Muscle layer of colon (tissue), 2 donors: ENCODE measurements at regions not wholly inside any gene's neighbourhood (a gene's known extent, or its start where the extent isn't known, plus 50 kb on each side); places are given as distances from the start of the nearest gene placed in this dataset.

Experiments
- H3K27ac ChIP-seq: one replicate; pipeline ENCODE4 v1.7.0; 2013; ENCODE audit warnings: low read depth, mild to moderate bottlenecking, low read length, moderate library complexity
- H3K27me3 ChIP-seq, 2 donors: one replicate each; pipeline ENCODE4 v1.7.0; 2013; ENCODE audit warnings: low read length in 2 of 2, mild to moderate bottlenecking in 2 of 2; ENCODE audit not compliant: insufficient read depth in 2 of 2, control insufficient read depth in 1 of 2
- H3K36me3 ChIP-seq: one replicate; pipeline ENCODE4 v1.7.0; 2013; ENCODE audit warnings: mild to moderate bottlenecking, low read length; ENCODE audit not compliant: insufficient read depth
- H3K4me1 ChIP-seq: one replicate; pipeline ENCODE4 v1.7.0; 2013; ENCODE audit warnings: mild to moderate bottlenecking, low read length; ENCODE audit not compliant: insufficient read depth
- H3K4me3 ChIP-seq, 2 donors: one replicate each; pipeline ENCODE4 v1.7.0; 2013; ENCODE audit warnings: low read length in 2 of 2, low read depth in 1 of 2, mild to moderate bottlenecking in 1 of 2, moderate library complexity in 1 of 2
- H3K9ac ChIP-seq: one replicate; pipeline ENCODE4 v1.7.0; 2013; ENCODE audit warnings: low read length
- H3K9me3 ChIP-seq: one replicate; pipeline ENCODE4 v1.7.0; 2013; ENCODE audit warnings: mild to moderate bottlenecking, low read length
- donor health status: abdominal sarcoma.
- donor health status: Adenocarcinoma of cecum.

DNA sequence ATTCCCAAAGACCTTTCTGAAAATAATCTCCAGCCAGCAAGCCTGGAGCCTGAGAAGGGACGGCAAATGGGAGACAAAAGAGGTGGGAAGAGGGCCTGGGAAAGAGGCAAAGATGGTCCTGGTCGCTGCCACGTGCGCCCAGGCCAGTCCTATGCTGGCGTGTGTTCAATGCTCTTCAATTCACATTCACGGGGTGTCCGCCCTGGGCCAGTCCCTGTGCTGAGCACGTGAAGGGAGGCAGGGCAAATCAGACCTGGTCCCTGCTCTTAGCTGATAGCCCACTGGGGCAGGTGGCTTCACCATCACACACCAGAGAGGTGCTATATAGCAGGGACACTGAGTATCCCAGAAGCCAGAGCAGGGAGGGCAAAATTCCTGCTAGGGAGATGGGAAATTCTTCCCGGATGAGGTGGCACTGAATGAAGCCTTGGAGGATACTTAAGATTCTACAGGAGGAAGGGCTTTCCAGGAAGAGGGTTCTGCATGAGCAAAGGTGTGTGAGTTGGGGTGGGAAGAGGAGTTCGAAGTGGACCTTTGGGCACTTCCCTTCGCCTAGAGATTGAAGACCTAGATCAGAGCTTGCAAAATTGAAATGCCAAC lies 148.2 kb downstream of the CHST1 start:
- no peak overlapping the region for H3K27ac ChIP-seq
- no peaks in the 10 kb centered on the region for H3K27me3 ChIP-seq
- H3K4me1 ChIP-seq, result no peaks in the 10 kb centered on the region
- no peaks in the 10 kb centered on the region for H3K36me3 ChIP-seq
- H3K9ac ChIP-seq, result no peak overlapping the region
- no peak overlapping the region for H3K4me3 ChIP-seq
- no peaks in the 10 kb centered on the region for H3K9me3 ChIP-seq

DNA sequence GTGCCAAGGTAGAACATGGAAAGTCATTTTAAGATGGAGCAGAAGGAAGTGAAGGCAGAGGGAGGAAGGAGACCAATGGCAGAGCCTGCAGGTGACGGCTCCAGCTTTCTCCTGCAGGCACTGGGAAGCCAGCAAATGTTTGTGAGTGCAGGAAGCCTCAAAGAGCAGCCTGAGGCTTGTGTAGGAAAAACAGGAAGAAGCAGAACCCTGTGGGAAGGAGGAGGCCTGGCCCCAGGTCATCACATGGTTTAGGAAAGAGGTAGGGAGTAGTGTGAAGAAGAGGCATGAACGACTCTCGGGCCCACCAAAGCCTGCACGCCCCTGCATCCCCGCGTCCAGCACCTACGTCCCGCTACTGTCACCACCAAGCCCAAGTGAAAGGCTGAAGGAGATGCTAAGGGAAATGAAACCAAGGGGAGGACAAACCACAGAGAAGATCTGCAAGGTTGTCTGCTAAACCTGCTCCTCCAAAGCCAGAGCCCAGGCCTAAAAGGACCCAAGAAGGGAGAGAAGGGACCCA lies 151.5 kb downstream of the CHST1 start:
- Histone ChIP-seq H3K4me1 (no peaks in the 10 kb centered on the region), H3K9ac (no peak overlapping the region), H3K9me3 (no peaks in the 10 kb centered on the region), H3K27ac (no peak overlapping the region), H3K27me3 (no peaks in the 10 kb centered on the region), H3K4me3 (no peak overlapping the region), H3K36me3 (no peaks in the 10 kb centered on the region)

DNA sequence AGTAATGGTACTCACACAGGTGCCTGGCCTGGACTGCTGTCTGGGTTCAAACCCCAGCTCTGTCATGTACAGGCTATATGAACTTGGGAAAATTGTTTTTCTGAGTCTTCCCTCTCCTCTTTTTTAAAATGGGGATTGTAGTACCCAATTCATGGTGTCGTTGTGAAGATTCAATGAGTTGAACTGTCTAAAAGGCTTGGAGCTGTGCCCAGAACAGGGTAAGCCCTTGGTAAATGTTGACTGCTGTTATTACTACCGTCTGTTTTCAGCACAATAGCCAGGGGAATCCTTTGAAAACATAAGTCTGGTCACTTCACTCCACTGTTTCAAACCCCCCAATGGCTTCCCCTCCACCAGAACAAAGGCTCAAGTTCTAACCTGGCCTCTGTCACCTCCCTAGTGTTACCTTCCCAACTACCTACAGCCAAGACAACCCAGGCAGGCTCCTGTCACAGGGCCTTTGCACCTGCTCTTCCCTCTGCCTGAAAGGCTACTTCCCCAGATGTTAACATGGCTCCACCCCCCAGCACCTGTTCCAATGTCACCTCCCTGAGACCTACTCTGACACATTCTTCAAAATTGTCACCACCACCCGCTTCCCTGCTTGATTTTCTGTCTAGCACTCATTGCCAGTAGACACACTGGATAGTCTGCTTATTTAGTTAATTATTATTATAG lies 152.8 kb downstream of the CHST1 start:
- Histone ChIP-seq H3K4me3 (no peak overlapping the region), H3K4me1 (no peaks in the 10 kb centered on the region), H3K27ac (no peak overlapping the region), H3K27me3 (no peaks in the 10 kb centered on the region), H3K36me3 (no peaks in the 10 kb centered on the region), H3K9me3 (no peaks in the 10 kb centered on the region), H3K9ac (no peak overlapping the region)

DNA sequence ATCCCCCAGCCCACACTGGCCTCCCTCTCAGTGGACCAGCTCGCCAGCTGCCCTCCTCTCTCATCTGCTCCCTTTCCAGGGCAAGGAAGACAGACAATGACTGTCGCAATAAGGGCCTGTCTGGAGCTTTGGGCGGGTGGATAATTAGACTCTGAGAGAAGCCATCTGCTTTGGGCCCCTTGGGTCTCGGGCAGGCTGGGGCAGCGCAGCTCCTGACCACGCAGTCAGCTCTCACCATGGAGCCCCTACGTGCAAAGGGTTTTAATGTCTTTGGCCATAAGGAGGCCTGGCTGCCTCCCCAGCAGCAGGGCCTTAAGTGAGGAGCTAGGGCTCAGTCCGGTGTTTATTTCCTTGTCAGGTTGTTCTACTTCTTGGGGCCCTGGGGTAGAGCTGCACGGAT lies 153.9 kb downstream of the CHST1 start:
- Histone ChIP-seq H3K27ac (no peak overlapping the region), H3K4me3 (no peak overlapping the region), H3K27me3 (no peaks in the 10 kb centered on the region)

DNA sequence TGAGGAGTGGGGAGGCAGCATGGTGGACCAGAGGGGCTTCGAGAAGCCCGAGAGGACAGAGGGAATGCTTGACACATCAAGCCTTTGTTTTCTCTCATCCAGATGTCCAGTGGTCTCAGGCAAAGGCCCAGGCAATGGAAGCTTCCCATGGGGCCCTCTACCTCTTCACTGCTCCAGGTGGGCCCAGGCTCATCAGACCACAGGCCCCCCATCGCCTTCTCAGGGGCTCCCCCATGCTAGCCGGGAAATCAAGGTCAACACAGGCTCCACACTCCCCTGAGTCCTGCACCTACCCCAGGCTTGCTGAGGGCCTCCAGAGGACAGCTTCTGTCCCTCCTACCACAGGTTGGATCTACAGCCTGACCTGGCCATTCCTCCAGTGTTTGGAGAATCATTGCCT lies 157.5 kb downstream of the CHST1 start:
- H3K27me3 ChIP-seq, result no peaks in the 10 kb centered on the region
- H3K4me3 ChIP-seq, result no peak overlapping the region
- H3K9me3 ChIP-seq, result no peaks in the 10 kb centered on the region
- no peaks in the 10 kb centered on the region for H3K36me3 ChIP-seq
- H3K9ac ChIP-seq, result no peak overlapping the region
- H3K27ac ChIP-seq, result no peak overlapping the region
- H3K4me1 ChIP-seq, result no peaks in the 10 kb centered on the region

More for the DNA sequence above, 153.9 kb downstream of the CHST1 start:
- Histone ChIP-seq H3K9ac (no peak overlapping the region), H3K9me3 (no peaks in the 10 kb centered on the region), H3K4me1 (no peaks in the 10 kb centered on the region), H3K36me3 (no peaks in the 10 kb centered on the region)

DNA sequence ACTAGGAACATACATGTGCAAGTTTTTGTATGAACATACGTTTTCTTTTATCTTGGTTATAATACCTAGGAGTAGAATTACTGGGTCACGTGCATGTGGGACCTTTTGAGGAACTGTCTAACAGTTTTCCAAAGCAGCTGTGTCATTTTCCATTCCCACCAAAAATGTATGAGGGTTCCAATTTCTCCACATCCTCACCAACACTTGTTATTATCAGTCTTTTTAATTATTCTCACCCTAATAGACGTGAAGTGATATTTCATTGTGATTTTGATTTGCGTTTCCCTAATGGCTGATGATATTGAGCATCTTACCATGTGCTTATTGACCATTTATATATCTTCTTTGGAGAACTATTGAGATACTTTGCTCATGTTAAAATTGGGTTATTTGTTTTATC lies 162.1 kb downstream of the CHST1 start:
- no peak overlapping the region for H3K4me3 ChIP-seq
- no peaks in the 10 kb centered on the region for H3K27me3 ChIP-seq
- H3K27ac ChIP-seq, result no peak overlapping the region
- H3K9me3 ChIP-seq, result no peaks in the 10 kb centered on the region
- no peaks in the 10 kb centered on the region for H3K36me3 ChIP-seq
- H3K9ac ChIP-seq, result no peak overlapping the region
- no peaks in the 10 kb centered on the region for H3K4me1 ChIP-seq

DNA sequence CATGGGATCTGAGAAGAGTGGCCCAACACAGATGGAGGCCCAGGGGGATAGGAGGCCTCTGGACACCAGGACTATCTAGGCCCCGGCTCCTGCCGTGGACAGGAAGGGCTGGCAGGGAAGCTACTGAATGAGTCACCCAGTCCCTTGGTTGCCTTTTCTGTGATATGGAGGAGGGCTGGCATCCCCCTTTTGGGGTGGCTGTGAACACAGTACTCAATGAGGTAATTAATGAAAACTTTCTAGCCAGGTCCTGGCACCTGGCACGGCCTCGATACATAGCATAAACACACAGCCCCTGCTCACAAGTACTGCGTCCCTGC lies 163.2 kb downstream of the CHST1 start:
- no peaks in the 10 kb centered on the region for H3K9me3 ChIP-seq
- no peaks in the 10 kb centered on the region for H3K4me1 ChIP-seq
- no peak overlapping the region for H3K27ac ChIP-seq
- H3K4me3 ChIP-seq, result no peak overlapping the region
- H3K36me3 ChIP-seq, result no peaks in the 10 kb centered on the region
- H3K9ac ChIP-seq, result no peak overlapping the region
- no peaks in the 10 kb centered on the region for H3K27me3 ChIP-seq

DNA sequence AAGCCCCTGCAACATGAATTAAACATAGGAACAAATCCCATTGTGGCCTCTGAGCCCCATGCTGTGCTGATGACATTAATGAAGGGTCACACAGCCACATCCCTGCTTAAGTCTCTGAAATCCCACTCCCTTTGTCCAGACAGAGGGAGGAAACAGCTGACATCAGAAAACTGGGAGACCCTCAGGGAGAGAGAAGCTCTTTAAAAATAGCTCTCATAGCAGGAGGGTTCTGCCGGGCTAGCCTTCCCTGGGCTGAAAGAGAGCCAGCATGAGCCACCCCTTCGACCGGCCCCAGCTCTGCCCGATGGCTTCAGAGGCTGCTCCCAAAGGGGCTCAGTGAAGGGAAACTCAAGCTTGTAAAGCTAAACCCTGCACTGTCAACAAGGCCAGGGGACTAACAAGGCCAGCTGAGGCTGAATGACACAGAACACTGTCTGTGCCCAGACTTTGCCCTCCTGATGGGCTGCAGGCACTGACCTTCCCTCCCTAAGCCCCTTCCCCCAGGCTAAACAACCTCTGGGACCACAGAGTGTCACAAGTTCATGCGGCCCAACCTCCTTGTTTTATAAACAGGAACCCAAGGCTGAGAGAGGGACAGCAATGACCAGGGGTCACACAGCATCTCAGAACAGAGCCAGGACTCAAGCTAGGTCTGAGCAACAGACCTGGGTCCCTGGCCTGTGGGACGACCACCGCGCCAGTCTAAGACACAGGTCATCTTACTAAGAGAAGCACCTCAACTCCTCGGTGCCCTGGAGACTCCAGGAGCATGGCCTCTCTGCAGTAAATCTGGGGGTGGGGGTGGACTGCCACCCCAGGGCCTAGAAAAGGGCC lies 163.8 kb downstream of the CHST1 start:
- Histone ChIP-seq H3K4me1 (no peaks in the 10 kb centered on the region), H3K9ac (no peak overlapping the region), H3K9me3 (no peaks in the 10 kb centered on the region), H3K27ac (no peak overlapping the region), H3K27me3 (no peaks in the 10 kb centered on the region), H3K4me3 (no peak overlapping the region), H3K36me3 (no peaks in the 10 kb centered on the region)

DNA sequence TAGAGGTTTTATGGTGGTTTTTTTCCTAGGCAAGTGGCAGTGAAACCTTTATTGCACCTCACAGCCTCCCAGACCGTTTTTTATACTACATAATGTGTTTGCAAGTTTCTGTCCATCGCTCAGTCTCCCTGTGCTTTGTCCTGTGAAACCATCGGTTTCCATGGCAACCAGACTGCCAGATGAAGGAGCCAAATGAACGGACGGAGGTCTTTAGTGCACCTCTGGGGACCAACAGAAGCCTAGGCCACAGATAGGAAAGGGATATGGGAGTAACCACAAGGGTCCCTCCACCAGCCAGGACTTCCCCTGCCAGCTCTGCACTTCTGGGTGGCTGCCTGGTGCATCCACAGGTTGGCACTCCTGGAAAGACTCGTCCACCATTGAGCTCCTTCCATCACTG lies 165.0 kb downstream of the CHST1 start:
- H3K9ac ChIP-seq, result no peak overlapping the region
- no peaks in the 10 kb centered on the region for H3K36me3 ChIP-seq
- no peaks in the 10 kb centered on the region for H3K27me3 ChIP-seq
- no peak overlapping the region for H3K27ac ChIP-seq
- no peak overlapping the region for H3K4me3 ChIP-seq
- H3K9me3 ChIP-seq, result no peaks in the 10 kb centered on the region
- H3K4me1 ChIP-seq, result no peaks in the 10 kb centered on the region

DNA sequence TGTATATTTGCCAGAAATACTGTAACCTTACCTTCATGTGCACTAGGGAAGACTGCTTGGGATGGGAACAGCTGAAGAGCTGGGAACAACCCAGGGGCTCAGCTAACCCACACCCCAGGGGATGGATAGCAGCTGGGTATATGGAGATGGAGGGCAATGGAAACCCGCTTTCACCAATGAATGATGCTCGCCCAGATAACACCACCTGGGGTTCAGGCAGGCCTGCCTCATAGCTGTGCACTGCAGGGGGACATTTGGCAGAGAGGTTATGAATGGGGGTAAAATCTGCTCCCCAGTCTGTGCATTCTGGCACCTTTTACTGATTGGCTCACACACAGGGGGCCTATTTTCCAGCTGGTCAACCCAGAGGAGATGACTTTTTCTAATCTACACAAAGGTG lies 170.7 kb downstream of the CHST1 start:
- Histone ChIP-seq H3K27me3 (peaks cover 0 to 5% of the 10 kb centered on the region in 2 donors), H3K27ac (no peak overlapping the region), H3K4me3 (no peak overlapping the region), H3K9ac (no peak overlapping the region), H3K9me3 (peaks cover 5% of the 10 kb centered on the region), H3K4me1 (no peaks in the 10 kb centered on the region), H3K36me3 (no peaks in the 10 kb centered on the region)

DNA sequence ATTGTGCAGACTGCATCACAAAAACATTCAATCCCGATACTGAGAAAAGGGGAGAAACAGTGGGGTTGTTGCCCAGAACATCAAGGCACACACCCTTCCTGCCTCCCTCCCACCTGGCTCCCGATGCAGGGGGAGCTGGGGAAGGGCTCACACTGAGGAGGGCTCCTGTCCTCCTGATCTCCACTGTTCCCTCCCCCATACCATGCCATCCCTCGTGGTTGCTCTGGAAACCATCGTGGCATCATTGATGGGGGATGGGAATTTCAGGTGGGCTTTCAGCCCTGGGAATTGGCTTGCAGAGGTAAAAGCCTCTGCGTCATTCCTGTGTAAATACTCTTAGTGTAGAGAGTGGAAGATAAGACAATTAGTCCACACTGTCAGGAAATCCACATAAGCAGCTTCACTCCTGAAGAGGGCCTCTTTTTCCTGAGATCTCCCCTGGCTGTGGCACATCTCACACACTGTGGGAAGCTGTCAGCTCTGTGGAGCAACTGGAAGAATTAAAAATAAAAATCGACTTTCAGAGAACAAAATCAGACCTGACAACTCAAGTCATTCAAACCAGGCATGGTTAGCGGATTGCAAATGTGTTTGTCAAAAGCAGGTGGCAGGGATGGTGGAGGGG lies 176.0 kb downstream of the CHST1 start:
- Histone ChIP-seq H3K4me1 (no peaks in the 10 kb centered on the region), H3K36me3 (no peaks in the 10 kb centered on the region), H3K27ac (no peak overlapping the region), H3K9ac (no peak overlapping the region), H3K27me3 (peaks cover 0 to 5% of the 10 kb centered on the region in 2 donors), H3K4me3 (no peak overlapping the region), H3K9me3 (peaks cover 5% of the 10 kb centered on the region)
